Fibroblast of lung (primary cell): ENCODE measurements at regions not wholly inside any gene's neighbourhood (a gene's known extent, or its start where the extent isn't known, plus 50 kb on each side); places are given as distances from the start of the nearest gene placed in this dataset.

ENCODE experiments used
- EZH2 ChIP-seq: IDR thresholded peaks from 2 replicates; pipeline ENCODE4 v1.5.1; 2012; ENCODE audit warnings: low read length, control low read depth, mild to moderate bottlenecking; ENCODE audit errors: missing control alignments
- TF ChIP-seq, protein P1 (sequence below), 2 donors: IDR thresholded peaks in 1 of 2; conservative IDR thresholded peaks in 1 of 2; 1 replicate in 1 of 2; 2 replicates in 1 of 2; pipeline ENCODE4 v1.5.1; 2011 to 2012; ENCODE audit warnings: low read length in 2 of 2, control low read depth in 1 of 2, inconsistent platforms in 1 of 2, low read depth in 1 of 2, mild to moderate bottlenecking in 1 of 2

DNA sequence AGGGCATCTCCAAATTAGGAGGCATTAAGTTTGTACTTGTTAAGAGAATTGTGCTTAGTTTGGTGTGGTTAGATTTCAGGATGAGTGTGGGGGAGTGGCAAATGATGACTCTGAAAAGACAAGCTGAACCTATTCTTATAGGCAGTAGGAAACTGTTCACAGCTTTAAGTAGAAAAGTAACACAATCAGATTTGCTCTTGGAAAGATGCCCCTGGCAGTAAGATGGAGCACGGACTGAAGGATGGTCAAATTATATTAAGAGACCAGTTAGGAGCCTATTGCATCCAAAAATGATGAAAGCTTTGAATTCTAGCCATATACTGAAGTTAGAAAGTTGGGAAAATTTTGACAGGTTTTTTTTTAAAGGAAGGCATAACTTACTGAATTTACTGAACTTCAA, 254.2 kb upstream of the MEF2C start:
- TF ChIP-seq, protein P1, sequence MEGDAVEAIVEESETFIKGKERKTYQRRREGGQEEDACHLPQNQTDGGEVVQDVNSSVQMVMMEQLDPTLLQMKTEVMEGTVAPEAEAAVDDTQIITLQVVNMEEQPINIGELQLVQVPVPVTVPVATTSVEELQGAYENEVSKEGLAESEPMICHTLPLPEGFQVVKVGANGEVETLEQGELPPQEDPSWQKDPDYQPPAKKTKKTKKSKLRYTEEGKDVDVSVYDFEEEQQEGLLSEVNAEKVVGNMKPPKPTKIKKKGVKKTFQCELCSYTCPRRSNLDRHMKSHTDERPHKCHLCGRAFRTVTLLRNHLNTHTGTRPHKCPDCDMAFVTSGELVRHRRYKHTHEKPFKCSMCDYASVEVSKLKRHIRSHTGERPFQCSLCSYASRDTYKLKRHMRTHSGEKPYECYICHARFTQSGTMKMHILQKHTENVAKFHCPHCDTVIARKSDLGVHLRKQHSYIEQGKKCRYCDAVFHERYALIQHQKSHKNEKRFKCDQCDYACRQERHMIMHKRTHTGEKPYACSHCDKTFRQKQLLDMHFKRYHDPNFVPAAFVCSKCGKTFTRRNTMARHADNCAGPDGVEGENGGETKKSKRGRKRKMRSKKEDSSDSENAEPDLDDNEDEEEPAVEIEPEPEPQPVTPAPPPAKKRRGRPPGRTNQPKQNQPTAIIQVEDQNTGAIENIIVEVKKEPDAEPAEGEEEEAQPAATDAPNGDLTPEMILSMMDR (conservative IDR thresholded peaks at IDR 0.05 in 1 of 2, IDR thresholded peaks at IDR 0.05 in 1 of 2; ENCODE audit: low read depth in 1 of 2, low read length in 2 of 2), result no peak
- no peak for TF ChIP-seq EZH2
